ENCODE measurements at regions not wholly inside any gene's neighbourhood (a gene's known extent, or its start where the extent isn't known, plus 50 kb on each side); places are given as distances from the start of the nearest gene placed in this dataset.
"Not testable (repeated sequence)": the region's sequence is repeated elsewhere in the genome, so short reads cannot be mapped to it uniquely, and the experiment has no call there.

DNA sequence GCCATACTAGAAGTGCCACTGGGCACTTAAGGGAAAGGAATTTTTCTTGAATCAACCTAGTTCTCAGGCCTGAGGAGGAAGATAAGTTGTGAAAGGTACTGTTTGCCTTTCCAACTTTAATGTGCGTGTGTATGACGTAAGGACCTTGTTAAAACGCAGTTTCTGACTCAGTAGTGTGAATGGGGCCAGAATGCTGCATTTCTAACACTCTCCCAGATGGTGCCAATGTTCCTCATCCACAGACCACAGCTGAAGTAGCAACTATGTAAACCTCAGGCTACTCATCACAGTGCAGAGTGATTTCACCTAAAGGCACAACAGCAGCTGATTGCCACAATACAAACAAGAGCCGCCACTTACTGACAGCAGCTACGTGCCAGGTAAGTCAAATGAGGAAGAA lies 103.6 kb downstream of the OTOL1 start:
- DNase-seq (ENCODE audit: low spot score), result no peak

DNA sequence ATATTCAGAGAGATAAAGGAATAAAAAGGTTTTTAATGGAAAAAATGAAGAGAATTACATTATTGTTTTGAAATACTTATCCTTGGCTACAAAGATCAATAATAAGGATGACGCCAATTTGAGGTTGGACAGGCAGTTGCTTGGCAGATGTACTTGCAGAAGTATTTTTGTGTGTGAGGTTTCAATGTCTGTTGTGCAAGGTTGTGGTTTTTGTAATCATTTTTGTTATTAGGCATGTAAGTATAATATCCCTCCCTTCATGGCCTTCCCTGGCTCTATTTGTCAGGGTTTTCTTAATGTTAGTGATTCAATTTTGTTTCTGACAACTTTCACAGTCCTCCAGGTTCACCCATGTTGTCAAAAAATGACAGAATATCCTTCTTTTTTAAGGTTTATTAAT lies 105.9 kb downstream of the OTOL1 start:
- DNase-seq (ENCODE audit: low spot score), result no peak

DNA sequence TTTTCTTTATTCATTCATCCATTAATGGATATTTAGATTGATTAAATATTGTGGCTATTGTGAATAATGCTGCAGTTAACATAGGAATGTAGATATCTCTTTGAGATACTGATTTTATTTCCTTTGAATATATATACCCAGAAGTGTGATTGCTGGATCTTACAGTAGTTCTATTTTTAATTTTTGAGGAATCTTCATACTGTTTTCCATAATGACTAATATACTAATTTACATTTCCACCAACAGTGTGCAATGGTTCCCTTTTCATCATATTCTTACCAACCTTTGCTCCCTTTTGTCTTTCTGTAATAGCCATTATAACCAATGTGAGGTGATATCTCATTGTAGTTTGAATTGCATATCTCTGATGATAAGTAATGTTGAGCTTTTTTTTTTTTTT lies 106.3 kb downstream of the OTOL1 start:
- DNase-seq (ENCODE audit: low spot score), result no peak

DNA sequence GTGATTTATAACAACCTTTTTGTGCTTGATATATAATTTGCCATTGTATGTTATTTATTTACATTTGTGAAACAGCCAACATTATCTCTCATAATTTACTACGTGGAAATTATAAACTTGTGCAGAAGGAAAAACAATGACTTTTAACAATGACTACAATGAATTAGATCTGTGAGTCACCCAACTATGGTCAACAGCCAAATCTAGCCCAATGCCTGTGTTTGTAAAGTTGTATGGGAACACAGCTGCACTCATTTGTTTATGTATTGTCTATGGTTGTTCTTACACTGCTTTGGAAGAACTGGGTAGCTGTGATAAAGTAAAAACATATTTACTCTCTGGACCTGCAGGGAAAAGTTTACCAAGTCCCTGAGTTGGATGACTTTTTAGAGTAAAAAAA lies 110.4 kb downstream of the OTOL1 start:
- DNase-seq (ENCODE audit: low spot score), result peak; percentile 4

DNA sequence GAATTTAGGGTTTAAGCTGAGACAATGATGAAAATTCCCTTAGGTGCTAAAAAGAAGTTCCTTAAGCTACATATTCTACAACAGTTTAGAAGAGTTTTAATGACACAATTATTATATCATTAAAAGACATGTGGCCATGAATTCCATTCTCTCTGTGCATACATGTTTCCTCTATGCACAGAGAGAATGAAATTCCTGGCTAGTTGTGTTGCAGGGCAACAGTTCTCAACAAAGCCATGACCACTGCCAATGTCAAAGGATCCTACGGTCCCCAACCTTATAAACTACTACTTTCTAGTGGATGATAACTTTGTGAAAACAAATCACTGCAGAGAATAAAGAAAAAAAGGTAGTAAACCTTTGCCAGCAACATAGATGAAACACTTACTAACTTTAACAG lies 122.7 kb downstream of the OTOL1 start:
- DNase-seq (ENCODE audit: low spot score), result no peak

DNA sequence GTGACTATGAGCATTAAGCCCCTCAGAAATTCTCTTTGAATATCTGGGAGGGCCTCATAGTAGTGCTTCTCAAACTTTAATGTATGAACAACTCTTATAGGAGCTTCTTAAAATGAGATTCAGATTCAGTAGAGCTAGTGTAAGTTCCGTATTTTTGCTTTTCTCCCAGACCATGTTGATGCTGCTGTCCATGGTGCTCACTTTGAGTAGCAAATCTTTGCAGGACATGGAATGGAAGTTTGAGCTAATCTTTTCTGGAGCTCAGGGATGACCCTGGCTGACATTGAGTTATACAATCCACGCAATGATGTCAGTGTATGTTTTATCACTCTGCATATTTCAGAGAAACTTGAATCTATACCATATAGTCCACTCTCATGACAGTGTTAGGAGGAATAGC lies 134.2 kb downstream of the OTOL1 start:
- peak; percentile 22 for DNase-seq (ENCODE audit: low spot score)

DNA sequence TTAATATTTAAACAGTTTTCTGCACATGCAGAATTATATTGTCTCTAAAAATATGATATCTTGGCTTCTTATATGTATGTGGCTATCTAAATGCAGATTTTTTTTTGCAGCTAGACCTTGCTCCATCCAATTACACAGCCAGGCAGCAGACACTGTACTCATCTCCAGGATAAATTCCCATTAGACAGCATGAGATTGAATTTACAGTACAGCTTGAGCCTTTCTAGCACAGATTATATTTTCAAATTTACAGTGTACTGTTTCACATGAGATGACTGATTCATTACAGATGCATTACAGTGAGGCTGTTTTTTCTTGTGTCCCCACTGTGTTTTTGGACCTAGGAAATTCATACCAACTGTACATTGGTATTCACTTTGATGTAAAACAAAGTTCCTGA lies 134.9 kb downstream of the OTOL1 start:
- no peak for DNase-seq (ENCODE audit: low spot score)

DNA sequence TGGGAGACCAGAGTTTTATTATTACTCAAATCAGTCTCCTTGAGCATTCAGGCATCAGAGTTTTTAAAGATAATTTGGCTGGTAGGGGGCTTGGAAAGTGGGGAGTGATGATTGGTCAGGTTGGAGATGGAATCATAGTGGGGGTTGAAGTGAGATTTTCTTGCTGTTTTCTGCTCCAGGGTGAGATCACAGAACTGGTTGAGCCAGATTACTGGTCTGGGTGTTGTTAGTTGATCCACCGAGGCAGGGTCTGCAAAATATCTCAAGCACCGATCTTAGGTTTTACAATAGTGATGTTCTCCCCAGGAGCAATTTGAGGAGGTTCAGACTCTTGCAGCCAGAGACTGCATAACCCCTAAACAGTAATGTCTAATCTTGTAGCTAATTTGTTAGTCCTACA lies 141.0 kb downstream of the OTOL1 start:
- no peak for DNase-seq (ENCODE audit: low spot score)

DNA sequence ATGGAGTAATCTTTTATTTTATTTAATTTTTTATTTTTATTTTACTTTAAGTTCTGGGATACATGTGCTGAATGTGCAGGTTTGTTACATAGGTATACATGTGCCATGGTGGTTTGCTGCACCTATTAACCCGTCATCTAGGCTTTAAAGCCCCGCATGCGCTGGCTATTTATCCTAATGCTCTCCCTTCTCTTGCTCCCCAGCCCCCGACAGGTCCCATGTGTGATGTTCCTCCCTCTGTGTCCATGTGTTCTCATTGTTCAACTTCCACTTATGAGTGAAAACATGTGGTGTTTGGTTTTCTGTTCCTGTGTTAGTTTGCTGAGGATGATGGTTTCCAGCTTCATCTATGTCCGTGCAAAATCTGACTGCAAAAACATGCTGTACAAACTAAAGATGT lies 142.5 kb downstream of the OTOL1 start:
- DNase-seq (ENCODE audit: low spot score), result not testable (repeated sequence)

DNA sequence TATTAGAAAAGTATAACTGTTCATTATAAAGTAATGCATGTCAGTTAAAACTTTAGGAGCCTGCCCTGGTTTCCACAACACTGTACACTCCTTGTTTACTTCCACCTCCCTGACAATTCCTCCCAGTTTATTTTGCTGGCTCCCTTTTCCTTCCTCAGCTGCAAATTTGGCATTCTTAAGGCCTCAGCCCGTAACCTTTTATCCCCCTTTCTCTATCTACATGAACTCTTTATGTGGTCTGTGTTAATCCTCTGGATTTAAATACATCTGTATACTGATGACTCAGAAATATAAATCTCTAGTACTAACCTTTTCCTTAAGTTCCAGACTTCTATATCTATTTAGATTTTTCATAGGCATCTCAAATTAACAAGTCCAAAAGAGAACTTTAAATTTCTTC lies 143.6 kb downstream of the OTOL1 start:
- no peak for DNase-seq (ENCODE audit: low spot score)

DNA sequence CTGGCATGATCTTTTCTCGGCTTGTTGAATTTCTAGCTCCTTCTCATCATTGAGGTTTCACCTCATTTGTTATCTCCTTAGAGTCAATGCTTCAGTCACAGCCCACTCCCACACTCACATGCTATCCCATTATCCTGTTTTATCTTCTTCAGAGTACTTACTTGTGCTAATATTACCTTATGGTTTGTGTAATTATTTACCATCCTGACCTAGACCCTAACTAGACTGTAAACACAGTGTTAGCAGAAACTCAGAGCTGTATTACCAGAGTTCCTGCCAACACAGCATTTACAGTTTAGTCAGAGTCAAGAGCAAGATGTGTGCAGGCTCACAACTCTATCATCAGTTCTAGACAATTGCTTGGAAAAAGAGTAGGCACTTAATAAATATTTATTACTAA lies 144.7 kb downstream of the OTOL1 start:
- DNase-seq (ENCODE audit: low spot score), result no peak

DNA sequence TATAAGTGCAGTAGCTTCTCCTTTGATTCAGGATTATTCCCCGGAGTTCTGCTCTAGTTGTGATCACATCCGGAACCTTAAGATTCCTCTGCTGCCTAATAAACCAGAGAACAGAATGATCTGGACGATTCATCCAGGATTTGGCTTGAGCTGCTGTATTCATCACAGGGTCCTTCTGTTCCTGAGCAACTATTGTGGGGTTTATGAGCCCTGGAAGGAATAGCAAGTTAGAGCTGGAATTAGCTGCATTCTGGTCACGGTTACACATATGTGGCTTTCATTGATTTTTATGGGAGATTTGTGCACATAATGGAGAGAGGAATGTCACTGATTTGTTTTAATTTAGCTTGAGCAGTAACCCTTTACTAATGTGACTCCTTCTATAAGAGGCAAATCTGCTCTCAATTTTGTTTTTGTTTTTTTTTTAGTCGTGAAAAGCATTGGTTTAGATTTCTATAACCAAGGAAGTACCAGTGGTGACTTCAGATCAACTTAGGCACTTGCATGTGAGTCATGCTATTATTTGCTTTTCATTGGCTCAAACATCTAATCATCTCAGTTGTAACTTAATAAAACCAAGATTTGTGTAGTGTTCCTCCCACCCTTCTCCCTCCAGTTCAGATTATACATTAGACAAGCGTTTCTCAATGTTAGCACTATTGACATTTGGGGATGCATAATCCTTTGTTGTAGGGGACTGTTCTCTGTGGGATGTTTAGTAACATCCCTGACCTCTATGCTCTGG lies 148.5 kb downstream of the OTOL1 start:
- DNase-seq (ENCODE audit: low spot score), result no peak

DNA sequence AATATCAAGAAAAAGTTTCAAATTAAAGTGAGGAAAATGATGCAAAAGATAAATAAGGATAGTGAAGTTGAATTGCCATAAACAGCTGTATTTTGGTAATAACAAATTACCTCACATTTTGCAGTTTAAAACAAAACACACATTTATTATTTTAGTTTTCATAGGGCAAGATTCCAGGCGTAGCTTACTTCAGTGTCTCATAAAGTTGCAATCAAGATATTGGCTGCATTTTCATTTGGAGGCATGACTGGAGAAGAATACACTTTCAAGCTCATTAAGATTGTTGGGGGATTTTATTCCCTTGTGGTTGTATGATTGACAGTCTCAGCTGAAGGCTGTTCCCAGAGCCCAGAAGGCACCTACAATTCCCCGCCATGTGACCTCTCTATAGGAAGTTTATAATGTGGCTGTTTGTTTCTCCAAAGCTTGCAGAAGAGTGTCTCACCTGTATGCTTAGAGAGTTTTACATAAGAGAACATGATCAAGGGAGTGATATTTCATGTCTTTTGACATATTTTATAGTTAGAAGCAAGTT lies 151.4 kb downstream of the OTOL1 start:
- DNase-seq (ENCODE audit: low spot score), result no peak

DNA sequence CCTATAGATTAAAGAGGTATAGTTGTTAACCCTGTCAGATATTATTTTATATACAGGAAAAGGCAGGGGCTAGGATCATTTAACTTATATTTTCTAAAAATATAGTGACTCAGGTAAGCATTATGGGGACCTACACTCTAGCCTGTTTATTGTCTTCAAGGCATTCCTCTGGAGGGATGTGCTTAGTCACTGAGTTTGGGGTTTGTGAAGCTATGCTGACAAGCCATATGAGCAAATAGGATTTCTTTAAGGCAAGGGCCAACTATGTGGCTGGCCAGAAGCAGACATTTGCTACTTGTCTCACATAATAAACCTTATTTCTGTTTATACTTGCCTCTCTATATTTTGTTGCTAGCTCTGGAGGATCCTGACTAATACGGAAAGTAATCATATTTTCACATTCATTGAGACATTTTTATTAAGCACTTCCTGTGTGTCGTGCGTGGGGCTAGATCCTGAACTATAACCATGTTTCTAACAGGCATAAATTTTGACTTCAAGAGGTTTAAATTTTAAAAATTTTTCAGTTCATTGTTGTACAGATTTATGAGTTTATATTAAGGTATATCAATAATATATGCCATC lies 153.4 kb downstream of the OTOL1 start:
- no peak for DNase-seq (ENCODE audit: low spot score)

DNA sequence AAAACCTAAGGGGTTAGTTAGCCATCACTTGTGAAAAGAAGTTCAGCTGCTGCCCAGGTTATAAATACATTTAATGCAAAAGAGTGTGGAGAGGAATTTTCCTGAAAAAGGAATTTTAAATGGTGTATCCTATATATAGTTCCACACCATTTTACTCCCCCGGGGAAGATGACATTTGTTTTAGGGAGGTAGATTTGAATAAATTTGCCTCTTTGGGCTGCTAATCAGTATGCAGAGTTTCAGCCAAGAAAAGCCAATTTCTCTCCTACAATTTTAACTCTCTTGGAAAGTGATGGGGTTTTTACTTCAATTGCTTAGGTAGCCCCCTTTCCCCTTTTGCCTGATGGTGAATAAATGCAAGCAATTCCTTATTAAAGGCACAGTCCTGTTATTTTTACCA lies 161.2 kb downstream of the OTOL1 start:
- no peak for DNase-seq (ENCODE audit: low spot score)

DNA sequence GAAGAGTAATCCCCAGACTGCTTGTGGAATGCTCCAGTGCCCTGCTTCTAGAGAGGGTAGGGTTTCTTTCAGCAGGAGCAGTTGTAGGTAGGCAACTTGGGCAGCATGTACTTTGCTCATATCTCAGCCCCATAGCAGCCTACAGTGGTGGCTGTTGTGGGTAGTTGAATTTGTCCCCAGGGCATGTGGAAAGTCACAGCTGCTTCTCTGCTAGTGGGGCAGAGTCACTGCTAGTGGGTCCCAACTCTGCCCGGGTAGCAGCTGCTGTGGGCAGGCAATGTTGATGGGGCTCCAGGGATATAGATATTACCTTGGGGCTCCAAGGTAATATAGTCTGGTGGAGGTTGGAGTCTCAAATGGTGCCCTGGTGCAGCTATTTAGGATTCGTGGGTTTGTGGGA lies 174.5 kb downstream of the OTOL1 start:
- DNase-seq (ENCODE audit: low spot score), result no peak

DNA sequence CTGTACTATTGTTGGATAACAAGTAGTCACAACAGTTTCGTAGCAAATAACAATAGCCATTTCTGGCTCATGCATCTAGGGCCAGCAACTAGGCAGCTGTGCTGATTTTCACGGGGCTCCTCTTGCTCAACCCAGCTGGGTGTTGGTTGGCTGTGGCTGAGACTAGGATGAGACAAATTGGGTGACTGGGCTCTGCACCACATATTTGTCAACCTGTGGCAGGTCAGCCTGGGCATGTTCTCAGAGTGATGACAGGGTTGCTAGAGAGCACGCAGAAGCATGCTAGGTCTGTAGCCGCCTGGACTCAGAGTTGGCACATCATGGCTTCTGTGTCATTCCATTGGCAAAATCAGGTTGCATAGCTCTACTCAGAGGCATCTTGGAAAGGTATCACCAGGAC lies 175.9 kb downstream of the OTOL1 start:
- no peak for DNase-seq (ENCODE audit: low spot score)

DNA sequence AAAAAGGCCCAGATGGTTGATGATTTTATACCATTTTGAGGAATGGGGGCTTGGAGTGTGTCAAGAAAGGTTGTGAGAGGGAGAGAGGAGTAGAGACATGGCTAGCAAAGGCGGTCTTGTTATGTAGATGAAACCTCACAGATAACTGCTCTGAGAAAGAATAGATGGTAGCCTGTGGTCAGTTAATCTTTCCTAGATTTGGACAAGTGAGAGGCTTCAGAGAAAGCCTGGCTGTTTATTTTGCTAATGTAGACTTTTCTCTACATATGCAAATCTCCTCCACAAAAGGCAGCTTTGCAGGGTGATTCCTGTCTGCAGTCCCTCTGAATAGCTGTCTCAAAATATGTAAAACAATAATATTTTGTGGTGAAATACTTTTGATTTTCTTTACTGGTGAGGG lies 177.3 kb downstream of the OTOL1 start:
- no peak for DNase-seq (ENCODE audit: low spot score)

DNA sequence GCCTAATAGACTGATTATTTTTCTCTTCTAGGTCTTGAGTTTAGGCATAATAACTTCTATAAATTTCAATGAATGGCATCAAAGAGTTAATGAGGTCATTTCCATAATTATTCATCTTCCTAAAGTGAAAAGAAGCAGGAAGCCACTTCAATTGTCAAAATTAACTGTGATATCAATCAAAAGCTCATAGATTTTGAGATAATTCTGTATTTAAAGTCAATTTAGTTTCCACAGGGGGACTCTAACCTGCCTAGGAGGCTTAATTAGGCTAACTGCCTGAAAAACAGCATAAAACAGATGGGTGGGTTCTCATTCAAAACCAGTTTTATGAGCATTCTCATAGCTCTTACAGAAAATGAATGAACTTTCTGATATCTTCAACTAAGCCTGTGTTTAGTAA lies 177.8 kb downstream of the OTOL1 start:
- DNase-seq (ENCODE audit: low spot score), result no peak

DNA sequence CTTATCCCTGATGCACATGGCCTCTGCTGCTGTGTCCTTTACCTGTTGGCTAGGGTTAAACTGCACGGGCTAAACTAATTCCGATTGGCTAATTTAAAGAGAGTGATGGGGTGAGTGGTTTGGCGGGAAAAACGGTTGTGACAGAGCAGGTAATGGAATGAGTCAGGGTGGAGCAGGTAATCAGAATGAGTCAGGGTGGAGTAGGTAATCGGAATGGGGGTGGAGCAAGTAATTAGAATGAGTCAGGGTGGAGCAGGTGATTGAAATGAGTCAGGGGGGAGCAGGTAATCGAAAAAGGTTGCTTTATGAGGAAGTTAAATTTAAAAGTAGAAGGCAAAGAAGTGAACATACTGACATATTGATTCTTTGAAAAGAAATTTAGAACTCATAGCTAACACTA lies 185.2 kb downstream of the OTOL1 start:
- not testable (repeated sequence) for DNase-seq (ENCODE audit: low spot score)

DNA sequence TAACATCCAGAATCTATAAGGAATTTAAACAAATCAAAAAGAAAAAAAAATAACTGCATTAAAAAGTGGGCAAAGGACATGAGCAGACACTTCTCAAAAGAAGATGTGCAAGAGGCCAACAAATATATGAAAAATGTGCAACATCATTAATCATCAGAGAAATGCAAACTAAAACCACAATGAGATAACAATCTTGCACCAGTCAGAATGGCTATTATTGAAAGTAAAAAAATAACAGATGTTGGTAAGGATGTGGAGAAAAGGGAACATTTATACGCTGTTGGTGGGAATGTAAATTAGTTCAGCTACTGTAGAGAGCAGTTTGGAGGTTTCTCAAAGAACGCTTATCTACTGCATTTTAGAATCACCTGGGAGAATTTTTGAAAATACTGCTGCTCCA lies 186.1 kb downstream of the OTOL1 start:
- DNase-seq (ENCODE audit: low spot score), result no peak

DNA sequence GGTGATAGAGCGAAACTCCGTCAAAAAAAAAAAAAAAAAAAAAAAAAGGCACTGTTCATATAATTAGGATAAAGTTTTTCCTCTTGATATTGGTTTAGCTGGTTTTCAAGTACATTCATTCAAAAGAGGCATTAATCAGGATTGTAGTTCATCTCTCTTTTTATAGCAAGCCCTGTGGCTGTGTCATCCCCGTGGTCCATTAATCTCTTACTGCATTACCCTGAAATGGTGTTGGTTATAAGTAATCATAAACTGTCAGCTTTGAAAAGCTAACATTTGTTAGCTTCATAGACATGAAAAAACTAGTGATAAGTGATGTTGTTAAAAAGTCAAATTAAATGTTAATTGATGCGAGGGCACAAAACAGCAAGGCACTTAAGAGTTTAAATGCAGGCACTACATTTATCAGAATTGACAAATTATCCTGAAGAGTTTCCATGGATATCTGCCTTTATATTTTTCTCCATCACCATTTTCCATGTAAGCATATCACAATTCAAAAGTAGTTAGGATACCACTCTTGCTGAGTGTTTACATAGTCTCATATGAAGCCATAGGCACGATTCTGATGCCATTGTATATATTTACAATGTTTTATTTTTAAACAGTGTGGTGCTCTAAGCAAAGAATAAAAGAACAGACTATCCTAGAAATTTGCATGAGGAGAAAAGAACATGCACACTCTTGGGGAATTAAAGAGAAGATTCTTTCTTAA lies 193.1 kb downstream of the OTOL1 start:
- DNase-seq (ENCODE audit: low spot score), result no peak

DNA sequence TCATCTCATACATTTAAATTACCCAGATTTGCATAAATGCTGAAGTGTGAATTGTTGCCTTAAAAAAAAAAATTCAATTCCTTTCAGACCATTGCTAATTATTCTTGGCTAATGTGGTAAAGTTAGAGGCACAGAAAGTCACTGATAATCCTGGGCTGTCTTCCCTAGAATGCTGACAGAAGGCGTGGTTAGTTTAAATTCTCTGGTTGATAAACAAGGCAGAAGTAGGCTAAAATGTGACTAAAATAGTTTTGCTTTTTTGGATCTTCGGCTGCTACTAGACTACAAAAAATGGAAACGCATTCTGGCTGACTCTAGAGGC lies 193.7 kb downstream of the OTOL1 start:
- DNase-seq (ENCODE audit: low spot score), result no peak

DNA sequence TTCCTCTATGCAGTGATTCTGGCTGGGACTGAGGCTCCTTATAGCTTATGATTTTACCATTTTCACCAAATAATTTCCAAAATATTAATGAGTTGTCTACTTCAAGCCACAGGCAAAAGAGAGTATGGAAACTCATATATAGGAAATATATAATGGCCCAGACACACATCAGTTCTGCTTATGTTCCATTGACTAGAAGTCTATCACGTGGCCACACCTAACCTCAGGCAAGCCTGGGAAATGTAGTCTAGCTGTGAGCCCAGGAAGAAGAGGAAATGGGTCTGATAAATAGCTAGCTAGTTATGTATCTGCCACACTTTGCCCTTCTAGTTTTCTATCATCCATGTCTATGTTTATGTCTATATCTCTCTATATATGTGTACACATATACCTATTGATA lies 195.1 kb downstream of the OTOL1 start:
- DNase-seq (ENCODE audit: low spot score), result no peak
